ENCODE measurements at regions not wholly inside any gene's neighbourhood (a gene's known extent, or its start where the extent isn't known, plus 50 kb on each side); places are given as distances from the start of the nearest gene placed in this dataset.

- TF ChIP-seq EZH2 (IDR thresholded peaks at IDR 0.05) (no peak), POLR2AphosphoS5 (IDR thresholded peaks at IDR 0.05; ENCODE audit: borderline replicate concordance, low read depth, low read length) (no peak), FOXP2 (optimal IDR thresholded peaks at IDR 0.05; ENCODE audit: control extremely low read depth, extremely low read length, insufficient read depth) (no peak)
Measured at GRCh38 chr6:153216789-153217188, 85.7 kb upstream of the RGS17 start.

Data from SK-N-MC (cell line).